ENCODE measurements at regions not wholly inside any gene's neighbourhood (a gene's known extent, or its start where the extent isn't known, plus 50 kb on each side); places are given as distances from the start of the nearest gene placed in this dataset.

- TF ChIP-seq TSHZ2 (CRISPR knock-in tag; IDR thresholded peaks at IDR 0.05) = no peak
- TF ChIP-seq ZFP30 (CRISPR knock-in tag; IDR thresholded peaks at IDR 0.05) = no peak
- no peak for TF ChIP-seq ZFP3 (CRISPR knock-in tag; IDR thresholded peaks at IDR 0.05)
- no peak for TF ChIP-seq ESRRG (CRISPR knock-in tag; IDR thresholded peaks at IDR 0.05)
- TF ChIP-seq ARNTL (CRISPR knock-in tag; IDR thresholded peaks at IDR 0.05; ENCODE audit: borderline replicate concordance, low read depth) = no peak
- TF ChIP-seq RARB (CRISPR knock-in tag; IDR thresholded peaks at IDR 0.05) = no peak
- no peak for TF ChIP-seq ISL1 (CRISPR knock-in tag; IDR thresholded peaks at IDR 0.05)
- TF ChIP-seq PATZ1 (CRISPR knock-in tag; IDR thresholded peaks at IDR 0.05; ENCODE audit: borderline replicate concordance) = no peak
- TF ChIP-seq CSDC2 (CRISPR knock-in tag; IDR thresholded peaks at IDR 0.05) = no peak
- TF ChIP-seq BACH2 (CRISPR knock-in tag; IDR thresholded peaks at IDR 0.05; ENCODE audit: borderline replicate concordance) = no peak
- no peak for TF ChIP-seq CREB5 (CRISPR knock-in tag; IDR thresholded peaks at IDR 0.05; ENCODE audit: low read depth)
Observed at GRCh38 chr16:73797115-73797514, 499.5 kb upstream of the PSMD7 start.

All from SK-N-SH treated with all-trans-retinoic acid at 6 μM for 48 hours (cell line).